H1 (cell line): ENCODE measurements at regions not wholly inside any gene's neighbourhood (a gene's known extent, or its start where the extent isn't known, plus 50 kb on each side); places are given as distances from the start of the nearest gene placed in this dataset.

Source experiments
- CTCF ChIA-PET: fragments of 300-600 bp; sonication (Branson Sonifier 250); formaldehyde crosslinking; loops from one replicate; lab custom pipeline; 2021; ENCODE audit not compliant: partially characterized antibody; lab: Charles Lee
- POLR2A ChIA-PET: fragments of 300-600 bp; sonication (Branson Sonifier 250); formaldehyde crosslinking; loops from one replicate; lab custom pipeline; 2021; ENCODE audit warnings: inconsistent platforms; ENCODE audit not compliant: partially characterized antibody; lab: Charles Lee
- DNase-seq, 2 experiments: peaks; one replicate each; pipeline versions ENCODE4 v3.0.0 to v3.0.0-alpha.2; 2010 to 2022; ENCODE audit warnings: low spot score in 2 of 2, low read depth in 1 of 2, mixed read lengths in 1 of 2
- FAIRE-seq: peaks from 2 replicates; lab custom pipeline; 2011; peaks lifted over from hg19 to GRCh38; lab: Jason Lieb, UNC
- H2AFZ ChIP-seq: 2 replicates; pipeline ENCODE4 v1.8.1; 2012; ENCODE audit warnings: low read length, inconsistent platforms
- H2AK5ac ChIP-seq: 2 replicates; pipeline ENCODE4 v1.6.1; 2013; ENCODE audit warnings: low read depth, low read length
- H2BK120ac ChIP-seq: replicated peaks from 2 replicates; pipeline ENCODE3; 2013; ENCODE audit warnings: low read depth, low read length, inconsistent platforms
- H2BK12ac ChIP-seq: 2 replicates; pipeline ENCODE4 v1.6.1; 2013; ENCODE audit warnings: low read depth, low read length
- H2BK15ac ChIP-seq: 2 replicates; pipeline ENCODE4 v1.6.1; 2013; ENCODE audit warnings: low read length
- H2BK20ac ChIP-seq: 2 replicates; pipeline ENCODE4 v1.6.1; 2013; ENCODE audit warnings: low read length
- H2BK5ac ChIP-seq: 2 replicates; pipeline ENCODE4 v1.6.1; 2013; ENCODE audit warnings: low read depth, low read length
- H3K14ac ChIP-seq: 2 replicates; pipeline ENCODE4 v1.6.1; 2013; ENCODE audit warnings: inconsistent platforms; ENCODE audit not compliant: insufficient read length
- H3K18ac ChIP-seq: 2 replicates; pipeline ENCODE4 v1.6.1; 2013; ENCODE audit warnings: low read length; ENCODE audit errors: extremely low read depth
- H3K23ac ChIP-seq: 2 replicates; pipeline ENCODE4 v1.6.1; 2013; ENCODE audit warnings: inconsistent platforms; ENCODE audit not compliant: insufficient read length
- H3K23me2 ChIP-seq: 2 replicates; pipeline ENCODE4 v1.6.1; 2013; ENCODE audit warnings: low read depth, low read length
- H3K27ac ChIP-seq: 2 replicates; pipeline ENCODE4 v1.6.1; 2011; ENCODE audit warnings: low read depth, low read length, inconsistent platforms
- H3K27me3 ChIP-seq, 4 experiments: replicated peaks in 1 of 4; 1 replicate in 1 of 4; 2 replicates in 3 of 4; pipeline versions ENCODE4 v1.6.1 to v1.8.1; 2011 to 2013; ENCODE audit warnings: low read length in 3 of 4, mild to moderate bottlenecking in 3 of 4, inconsistent platforms in 2 of 4, mixed read lengths in 2 of 4, moderate library complexity in 1 of 4; ENCODE audit not compliant: control insufficient read depth in 3 of 4, insufficient read depth in 3 of 4; ENCODE audit errors: extremely low read depth in 1 of 4
- H3K36me3 ChIP-seq, 4 experiments: 2 replicates each; pipeline versions ENCODE4 v1.6.1 to v1.8.1; 2011 to 2013; ENCODE audit warnings: mild to moderate bottlenecking in 4 of 4, low read length in 3 of 4, moderate library complexity in 2 of 4, control low read depth in 1 of 4, inconsistent platforms in 1 of 4; ENCODE audit not compliant: insufficient read depth in 4 of 4, control insufficient read depth in 2 of 4
- H3K4ac ChIP-seq: replicated peaks from 2 replicates; pipeline ENCODE3; 2013; ENCODE audit warnings: low read length, low read depth, mixed read lengths, inconsistent platforms; ENCODE audit not compliant: insufficient read length
- H3K4me1 ChIP-seq, 4 experiments: replicated peaks in 1 of 4; 1 replicate in 1 of 4; 2 replicates in 3 of 4; pipeline versions ENCODE4 v1.6.1 to v1.8.1; 2011 to 2013; ENCODE audit warnings: low read length in 3 of 4, inconsistent platforms in 2 of 4, mixed read lengths in 1 of 4; ENCODE audit not compliant: insufficient read depth in 4 of 4, control insufficient read depth in 3 of 4
- H3K4me2 ChIP-seq, 2 experiments: 2 replicates each; pipeline versions ENCODE4 v1.6.1 to v1.8.1; 2011 to 2013; ENCODE audit warnings: low read depth in 2 of 2, low read length in 2 of 2, control low read depth in 1 of 2, inconsistent platforms in 1 of 2, mild to moderate bottlenecking in 1 of 2; ENCODE audit not compliant: insufficient read depth in 1 of 2
- H3K4me3 ChIP-seq, 4 experiments: fragments of 200-600, 300-600 bp in 1 of 4; sonication (generic), shearing (Covaris generic), sonication (Bioruptor Twin) in 1 of 4; 2 replicates each; pipeline versions ENCODE4 v1.5.1 to v1.8.1; 2011 to 2016; ENCODE audit warnings: low read length in 4 of 4, low read depth in 3 of 4, control low read depth in 2 of 4, inconsistent platforms in 2 of 4, mild to moderate bottlenecking in 2 of 4, mixed read lengths in 1 of 4, moderate library complexity in 1 of 4; ENCODE audit not compliant: insufficient read depth in 2 of 4; ENCODE audit errors: extremely low read depth in 1 of 4
- H3K56ac ChIP-seq: replicated peaks from 2 replicates; pipeline ENCODE3; 2013; ENCODE audit warnings: low read depth, mild to moderate bottlenecking, mixed read lengths, low read length, inconsistent platforms; ENCODE audit not compliant: insufficient read length
- H3K79me1 ChIP-seq: 2 replicates; pipeline ENCODE4 v1.6.1; 2013; ENCODE audit warnings: low read depth, low read length, control low read depth
- H3K79me2 ChIP-seq, 2 experiments: 2 replicates each; pipeline versions ENCODE4 v1.6.1 to v1.8.1; 2012 to 2013; ENCODE audit warnings: low read length in 2 of 2, mild to moderate bottlenecking in 2 of 2, inconsistent platforms in 1 of 2; ENCODE audit not compliant: insufficient read depth in 2 of 2, control insufficient read depth in 1 of 2
- H3K9ac ChIP-seq, 4 experiments: replicated peaks in 1 of 4; 1 replicate in 1 of 4; 2 replicates in 3 of 4; pipeline versions ENCODE4 v1.6.1 to v1.8.1; 2011 to 2013; ENCODE audit warnings: low read depth in 3 of 4, low read length in 3 of 4, control low read depth in 2 of 4, mild to moderate bottlenecking in 2 of 4, moderate library complexity in 2 of 4, inconsistent platforms in 1 of 4; ENCODE audit errors: extremely low read depth in 1 of 4
- H3K9me3 ChIP-seq, 2 experiments: 2 replicates each; pipeline versions ENCODE4 v1.6.1 to v1.8.1; 2012 to 2013; ENCODE audit warnings: mild to moderate bottlenecking in 2 of 2, moderate library complexity in 2 of 2, control low read depth in 1 of 2, inconsistent platforms in 1 of 2, low read depth in 1 of 2, low read length in 1 of 2, mixed read lengths in 1 of 2; ENCODE audit not compliant: insufficient read depth in 2 of 2
- H4K20me1 ChIP-seq, 2 experiments: replicated peaks in 1 of 2; 2 replicates each; pipeline versions ENCODE3 to v1.8.1; 2011 to 2013; ENCODE audit warnings: inconsistent platforms in 2 of 2, low read length in 2 of 2, mild to moderate bottlenecking in 1 of 2; ENCODE audit not compliant: insufficient read depth in 2 of 2, control insufficient read depth in 1 of 2
- H4K5ac ChIP-seq: 2 replicates; pipeline ENCODE4 v1.6.1; 2013; ENCODE audit warnings: low read length, low read depth, mixed read lengths, inconsistent platforms; ENCODE audit not compliant: insufficient read length
- H4K8ac ChIP-seq: 2 replicates; pipeline ENCODE4 v1.8.0; 2013; ENCODE audit warnings: mild to moderate bottlenecking, moderate library complexity, low read length, inconsistent platforms; ENCODE audit not compliant: insufficient read depth; ENCODE audit errors: extremely low read depth
- H4K91ac ChIP-seq: replicated peaks from 2 replicates; pipeline ENCODE3; 2013; ENCODE audit warnings: low read length, mixed read lengths, inconsistent platforms; ENCODE audit not compliant: insufficient read length
- KDM1A ChIP-seq: fragments of 200-600, 300-600 bp; sonication (generic); IDR thresholded peaks from 2 replicates; pipeline ENCODE4 v1.7.1; 2016; ENCODE audit warnings: mild to moderate bottlenecking, low read length, borderline replicate concordance
- WGBS, 2 experiments: shearing (Covaris generic) in 1 of 2; methylation state at CpG; one replicate each; pipeline versions ENCODE4 v1.1.6 to v1.1.7; 2013 to 2015; ENCODE audit warnings: low lambda C conversion rate in 2 of 2, mixed read lengths in 2 of 2, inconsistent platforms in 1 of 2, low coverage in 1 of 2, missing lambda C conversion rate in 1 of 2; ENCODE audit not compliant: insufficient replicate concordance in 2 of 2, insufficient coverage in 1 of 2, insufficient read length in 1 of 2; ENCODE audit errors: extremely low coverage in 1 of 2, missing lambda C conversion rate in 1 of 2; 5-methylcytosine and 5-hydroxymethylcytosine counted together
- TF ChIP-seq, protein P1 (sequence below): IDR thresholded peaks from 2 replicates; pipeline ENCODE4 v1.6.1; 2012; ENCODE audit warnings: inconsistent platforms

DNA sequence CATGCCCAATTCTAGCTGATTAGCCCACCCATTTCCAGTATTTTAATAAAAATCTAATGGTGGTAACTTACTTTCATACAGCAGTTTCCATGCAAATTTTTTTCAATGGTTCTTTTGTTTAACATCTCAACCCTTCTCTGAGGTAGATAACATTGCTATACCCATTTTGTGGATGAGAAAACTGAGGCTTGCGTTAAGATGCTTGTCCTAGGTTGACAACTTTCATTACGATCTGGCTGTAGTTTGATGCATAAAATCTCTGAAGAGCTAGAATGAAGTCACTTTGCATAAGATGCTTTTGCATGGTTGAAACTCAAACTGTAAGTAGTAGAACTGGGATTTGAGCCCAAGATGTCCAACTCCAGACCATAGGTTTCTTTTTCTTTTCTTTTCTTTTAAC lies 309.5 kb upstream of the PODXL start:
- no peak overlapping the region for H2BK5ac ChIP-seq
- H3K14ac ChIP-seq = no peak overlapping the region
- DNase-seq = no peak
- H2BK120ac ChIP-seq = no peak overlapping the region
- no peaks in the 10 kb centered on the region for H3K79me1 ChIP-seq
- WGBS, 2 experiments = 92% methylated on average over 2 of the region's 2 CpGs; no CpG with 5 or more reads in 1 of the 2 experiments
- no peaks in the 10 kb centered on the region for H3K9me3 ChIP-seq
- H4K20me1 ChIP-seq = no peaks in the 10 kb centered on the region
- H3K56ac ChIP-seq = no peak overlapping the region
- no peak for FAIRE-seq
- ChIA-PET POLR2A (no interaction called here), CTCF (interaction anchor here (1.1 to 5.4 kb wide), 8 partner anchors 7 to 389 kb away, joined by 3 to 35 read pairs (median 4); no protein-coding TSS in a partner anchor)
- no peaks in the 10 kb centered on the region; a peak in 1 of 7 replicates for H3K27me3 ChIP-seq
- no peaks in the 10 kb centered on the region for H3K36me3 ChIP-seq
- H3K27ac ChIP-seq = no peak overlapping the region
- H2AK5ac ChIP-seq = no peak overlapping the region
- TF ChIP-seq KDM1A = peak; percentile 68; the same call in 1 of the 2 replicates
- TF ChIP-seq, protein P1, sequence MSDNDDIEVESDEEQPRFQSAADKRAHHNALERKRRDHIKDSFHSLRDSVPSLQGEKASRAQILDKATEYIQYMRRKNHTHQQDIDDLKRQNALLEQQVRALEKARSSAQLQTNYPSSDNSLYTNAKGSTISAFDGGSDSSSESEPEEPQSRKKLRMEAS = no peak
- no peak overlapping the region for H4K8ac ChIP-seq
- H4K91ac ChIP-seq = no peak overlapping the region
- H3K9ac ChIP-seq = no peak overlapping the region
- peaks cover 2% of the 10 kb centered on the region; the same call in 1 of the 2 replicates for H3K23me2 ChIP-seq
- no peaks in the 10 kb centered on the region for H3K79me2 ChIP-seq
- H3K23ac ChIP-seq = no peak overlapping the region
- no peak overlapping the region for H3K4me2 ChIP-seq
- no peaks in the 10 kb centered on the region for H3K4me1 ChIP-seq
- no peak overlapping the region for H2BK15ac ChIP-seq
- H2AFZ ChIP-seq = no peak overlapping the region
- no peak overlapping the region for H2BK12ac ChIP-seq
- H3K4ac ChIP-seq = no peak overlapping the region
- no peak overlapping the region for H2BK20ac ChIP-seq
- H3K18ac ChIP-seq = no peak overlapping the region
- no peak overlapping the region for H4K5ac ChIP-seq
- no peak overlapping the region for H3K4me3 ChIP-seq
